A549 (cell line): ENCODE measurements at regions not wholly inside any gene's neighbourhood (a gene's known extent, or its start where the extent isn't known, plus 50 kb on each side); places are given as distances from the start of the nearest gene placed in this dataset.

Experiments used
- EP300 ChIP-seq, 2 experiments: fragments of >200 bp; sonication (Bioruptor Twin); formaldehyde crosslinking; IDR thresholded peaks; 2 replicates in 1 of 2; 3 replicates in 1 of 2; pipeline ENCODE4 v1.6.1; 2016 to 2017
- HDAC2 ChIP-seq: fragments of 200-600 bp; sonication (generic); IDR thresholded peaks from 2 replicates; pipeline ENCODE4 v1.6.1; 2016
- MAZ ChIP-seq: fragments of 150-350 bp; IDR thresholded peaks from 2 replicates; pipeline ENCODE4 v1.6.1; 2014; ENCODE audit warnings: antibody characterized with exemption, low read depth, low read length, borderline replicate concordance
- POLR2A ChIP-seq: IDR thresholded peaks from 2 replicates; pipeline ENCODE4 v1.6.1; 2012; ENCODE audit warnings: mild to moderate bottlenecking, low read length
- RCOR1 ChIP-seq: fragments of 150-350 bp; IDR thresholded peaks from 2 replicates; pipeline ENCODE4 v1.6.1; 2014; ENCODE audit warnings: antibody characterized with exemption, low read length, low read depth
- SMC3 ChIP-seq: fragments of >200 bp; sonication (Bioruptor Twin); formaldehyde crosslinking; IDR thresholded peaks from 3 replicates; pipeline ENCODE4 v1.6.1; 2018; ENCODE audit warnings: inconsistent platforms
- ZC3H11A ChIP-seq: fragments of 450-650 bp; IDR thresholded peaks from 2 replicates; pipeline ENCODE4 v1.6.1; 2014; ENCODE audit warnings: antibody characterized with exemption, mild to moderate bottlenecking
- TF ChIP-seq, protein P1 (sequence below): fragments of >200 bp; sonication (Bioruptor Twin); formaldehyde crosslinking; IDR thresholded peaks from 3 replicates; pipeline ENCODE4 v1.5.1; 2016

DNA sequence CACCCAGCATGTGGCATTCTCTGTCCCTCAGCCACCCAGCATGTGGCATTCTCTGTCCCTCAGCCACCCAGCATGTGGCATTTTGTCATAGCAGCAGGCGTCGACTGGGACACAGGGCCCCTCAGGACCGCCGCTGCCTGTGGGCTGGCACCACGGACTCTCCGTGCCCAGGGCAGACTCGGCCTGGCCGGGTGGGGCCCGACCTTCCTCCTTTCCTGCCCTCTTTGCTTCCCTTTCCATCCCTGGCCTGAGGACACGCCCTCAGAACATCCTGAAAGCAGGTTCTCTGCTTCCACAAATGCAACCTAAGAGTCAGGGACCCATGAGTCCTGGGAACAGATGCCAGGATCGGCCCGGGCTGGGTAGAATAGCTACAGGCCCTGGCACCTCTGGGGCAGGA is 291.4 kb upstream of the SALL3 start:
- TF ChIP-seq RCOR1 (no peak), SMC3 (no peak), HDAC2 (no peak), EP300 (IDR thresholded peaks at IDR 0.05) (no peak), MAZ (no peak), ZC3H11A (no peak), POLR2A (no peak)
- TF ChIP-seq, protein P1, sequence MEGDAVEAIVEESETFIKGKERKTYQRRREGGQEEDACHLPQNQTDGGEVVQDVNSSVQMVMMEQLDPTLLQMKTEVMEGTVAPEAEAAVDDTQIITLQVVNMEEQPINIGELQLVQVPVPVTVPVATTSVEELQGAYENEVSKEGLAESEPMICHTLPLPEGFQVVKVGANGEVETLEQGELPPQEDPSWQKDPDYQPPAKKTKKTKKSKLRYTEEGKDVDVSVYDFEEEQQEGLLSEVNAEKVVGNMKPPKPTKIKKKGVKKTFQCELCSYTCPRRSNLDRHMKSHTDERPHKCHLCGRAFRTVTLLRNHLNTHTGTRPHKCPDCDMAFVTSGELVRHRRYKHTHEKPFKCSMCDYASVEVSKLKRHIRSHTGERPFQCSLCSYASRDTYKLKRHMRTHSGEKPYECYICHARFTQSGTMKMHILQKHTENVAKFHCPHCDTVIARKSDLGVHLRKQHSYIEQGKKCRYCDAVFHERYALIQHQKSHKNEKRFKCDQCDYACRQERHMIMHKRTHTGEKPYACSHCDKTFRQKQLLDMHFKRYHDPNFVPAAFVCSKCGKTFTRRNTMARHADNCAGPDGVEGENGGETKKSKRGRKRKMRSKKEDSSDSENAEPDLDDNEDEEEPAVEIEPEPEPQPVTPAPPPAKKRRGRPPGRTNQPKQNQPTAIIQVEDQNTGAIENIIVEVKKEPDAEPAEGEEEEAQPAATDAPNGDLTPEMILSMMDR, result no peak
